Stimulated activated CD8-positive, alpha-beta memory T cell treated with anti-CD3 and anti-CD28 coated beads, Interleukin-7, amount 100 ng/mL, for 48 hours (primary cell): ENCODE measurements at regions not wholly inside any gene's neighbourhood (a gene's known extent, or its start where the extent isn't known, plus 50 kb on each side); places are given as distances from the start of the nearest gene placed in this dataset.

Experiments
- DNase-seq, 2 donors: peaks; one replicate each; pipeline ENCODE4 v3.0.0-alpha.2; 2020; ENCODE audit warnings: low read depth in 1 of 2; ENCODE audit errors: extremely low read depth in 1 of 2

- DNase-seq: no peak
Observed at GRCh38 chr10:65847436-65848230, 1078.2 kb upstream of the LRRTM3 start.

- DNase-seq: no peak
Observed at GRCh38 chr10:65858841-65859240, 1067.0 kb upstream of the LRRTM3 start.

GRCh38 chr10:65861249-65861648, 1064.6 kb upstream of the LRRTM3 start:
- DNase-seq: no peak
